ENCODE measurements at regions not wholly inside any gene's neighbourhood (a gene's known extent, or its start where the extent isn't known, plus 50 kb on each side); places are given as distances from the start of the nearest gene placed in this dataset.
"Not testable (repeated sequence)": the region's sequence is repeated elsewhere in the genome, so short reads cannot be mapped to it uniquely, and the experiment has no call there.

- TF ChIP-seq EZH2 (IDR thresholded peaks at IDR 0.05; ENCODE audit: insufficient read depth, low read length); CTCF (IDR thresholded peaks at IDR 0.05; ENCODE audit: insufficient read depth, low read depth, low read length): not testable (repeated sequence)
Observed at GRCh38 chr6:50921378-50921777, 102.7 kb downstream of the TFAP2B start.
